ENCODE measurements at regions not wholly inside any gene's neighbourhood (a gene's known extent, or its start where the extent isn't known, plus 50 kb on each side); places are given as distances from the start of the nearest gene placed in this dataset.

GRCh38 chr9:97769208-97769607, 72.1 kb upstream of the XPA start:
- TF ChIP-seq ZNF232 (CRISPR knock-in tag; IDR thresholded peaks at IDR 0.05) (no peak), SNAPC5 (CRISPR knock-in tag; IDR thresholded peaks at IDR 0.05) (no peak), ETS2 (tag; IDR thresholded peaks at IDR 0.05; ENCODE audit: borderline replicate concordance, poor library complexity, severe bottlenecking) (no peak), TEAD2 (tag; IDR thresholded peaks at IDR 0.05) (no peak), POLR2A (conservative IDR thresholded peaks at IDR 0.05) (no peak), CTCF (IDR thresholded peaks at IDR 0.05 in 2 of 3, conservative IDR thresholded peaks at IDR 0.05 in 1 of 3; ENCODE audit: insufficient read depth in 2 of 3, low read depth in 1 of 3, low read length in 3 of 3) (no peak), FOXJ3 (CRISPR knock-in tag; IDR thresholded peaks at IDR 0.05) (no peak), ATF1 (CRISPR knock-in tag; IDR thresholded peaks at IDR 0.05) (no peak), ATF1 (tag; IDR thresholded peaks at IDR 0.05) (no peak), SIN3A (IDR thresholded peaks at IDR 0.05; ENCODE audit: borderline replicate concordance in 2 of 2, control insufficient read depth in 1 of 2, low read depth in 2 of 2, low read length in 2 of 2) (no peak), ZBTB5 (IDR thresholded peaks at IDR 0.05) (no peak), ZBTB34 (CRISPR knock-in tag; IDR thresholded peaks at IDR 0.05) (no peak)
